Suprapubic skin (tissue), 3 donors: ENCODE measurements at regions not wholly inside any gene's neighbourhood (a gene's known extent, or its start where the extent isn't known, plus 50 kb on each side); places are given as distances from the start of the nearest gene placed in this dataset.

Experiments used
- CTCF ChIP-seq, 2 donors: fragments of 200-600 bp in 1 of 2; fragments of 450-650 bp in 1 of 2; sonication (generic) in 1 of 2; IDR thresholded peaks; one replicate each; pipeline ENCODE4 v1.5.1; 2016 to 2019; ENCODE audit warnings: antibody characterized with exemption in 2 of 2, mild to moderate bottlenecking in 1 of 2, moderate library complexity in 1 of 2
- EP300 ChIP-seq: sonication (generic); formaldehyde crosslinking; IDR thresholded peaks from one replicate; pipeline ENCODE4 v1.6.1; 2017; ENCODE audit warnings: antibody characterized with exemption

- TF ChIP-seq CTCF (IDR thresholded peaks at IDR 0.05), result no peak
- no peak for TF ChIP-seq EP300
Observed at GRCh38 chr16:50440531-50440930, 71.7 kb upstream of the BRD7 start.
